Endothelial cell of umbilical vein (primary cell): ENCODE measurements at regions not wholly inside any gene's neighbourhood (a gene's known extent, or its start where the extent isn't known, plus 50 kb on each side); places are given as distances from the start of the nearest gene placed in this dataset.

Source experiments
- CTCF ChIP-seq, 2 donors: IDR thresholded peaks; 1 replicate in 1 of 2; 2 replicates in 1 of 2; pipeline ENCODE4 v1.5.1; 2011; ENCODE audit warnings: low read length in 2 of 2, mild to moderate bottlenecking in 2 of 2, moderate library complexity in 2 of 2, control low read depth in 1 of 2, inconsistent platforms in 1 of 2, low read depth in 1 of 2; ENCODE audit not compliant: insufficient read depth in 1 of 2; ENCODE audit errors: extremely low read depth in 1 of 2
- EZH2 ChIP-seq: IDR thresholded peaks from 2 replicates; pipeline ENCODE4 v1.6.1; 2012; ENCODE audit warnings: borderline replicate concordance, low read depth, mild to moderate bottlenecking, moderate library complexity, low read length, inconsistent platforms; ENCODE audit not compliant: severe bottlenecking
- FOS ChIP-seq: IDR thresholded peaks from 2 replicates; pipeline ENCODE4 v1.6.1; 2011; ENCODE audit warnings: mild to moderate bottlenecking, low read length, moderate library complexity, borderline replicate concordance; ENCODE audit not compliant: insufficient read depth
- MAX ChIP-seq: IDR thresholded peaks from 2 replicates; pipeline ENCODE4 v1.6.1; 2011; ENCODE audit not compliant: insufficient read depth, insufficient read length
- POLR2A ChIP-seq: IDR thresholded peaks from 2 replicates; pipeline ENCODE4 v1.6.1; 2012; ENCODE audit warnings: low read depth, mild to moderate bottlenecking, control low read depth, low read length

GRCh38 chr7:34385384-34385783, 272.6 kb upstream of the NPSR1 start:
- TF ChIP-seq CTCF (IDR thresholded peaks at IDR 0.05; ENCODE audit: extremely low read depth in 1 of 2, insufficient read depth in 1 of 2, low read depth in 1 of 2, low read length in 2 of 2) (no peak), POLR2A (no peak), EZH2 (no peak), FOS (no peak), MAX (no peak)
